MM.1S (cell line): ENCODE measurements at regions not wholly inside any gene's neighbourhood (a gene's known extent, or its start where the extent isn't known, plus 50 kb on each side); places are given as distances from the start of the nearest gene placed in this dataset.

Experiments used
- EZH2 ChIP-seq: fragments of 300-600 bp; sonication (generic); optimal IDR thresholded peaks from 2 replicates; pipeline ENCODE3; 2017; ENCODE audit warnings: low read depth, mild to moderate bottlenecking, antibody characterized with exemption, low read length, mixed read lengths
- TF ChIP-seq, protein P1 (sequence below): fragments of 300-600 bp; sonication (generic); IDR thresholded peaks from 2 replicates; pipeline ENCODE4 v1.5.1; 2016; ENCODE audit warnings: antibody characterized with exemption, low read length, mixed read lengths

DNA sequence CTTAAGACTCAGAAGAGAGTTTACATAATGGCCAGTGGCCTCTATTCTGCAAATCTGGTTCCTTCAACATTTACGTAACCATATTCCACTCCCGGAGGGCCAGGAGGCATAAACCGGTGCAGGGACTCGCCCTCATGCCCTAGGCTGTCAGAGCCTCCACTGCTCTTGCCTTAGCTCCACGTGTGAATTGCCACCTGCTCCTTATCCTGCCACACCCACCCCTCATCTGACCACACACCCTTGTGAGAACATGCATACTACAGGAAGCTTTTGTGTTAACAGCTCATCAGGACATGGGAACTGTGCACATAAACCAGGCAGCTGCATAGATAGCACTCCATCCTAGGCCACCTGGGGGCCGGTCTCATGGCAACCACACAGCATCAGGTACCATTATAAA, 146.7 kb upstream of the PFKP start:
- TF ChIP-seq, protein P1, sequence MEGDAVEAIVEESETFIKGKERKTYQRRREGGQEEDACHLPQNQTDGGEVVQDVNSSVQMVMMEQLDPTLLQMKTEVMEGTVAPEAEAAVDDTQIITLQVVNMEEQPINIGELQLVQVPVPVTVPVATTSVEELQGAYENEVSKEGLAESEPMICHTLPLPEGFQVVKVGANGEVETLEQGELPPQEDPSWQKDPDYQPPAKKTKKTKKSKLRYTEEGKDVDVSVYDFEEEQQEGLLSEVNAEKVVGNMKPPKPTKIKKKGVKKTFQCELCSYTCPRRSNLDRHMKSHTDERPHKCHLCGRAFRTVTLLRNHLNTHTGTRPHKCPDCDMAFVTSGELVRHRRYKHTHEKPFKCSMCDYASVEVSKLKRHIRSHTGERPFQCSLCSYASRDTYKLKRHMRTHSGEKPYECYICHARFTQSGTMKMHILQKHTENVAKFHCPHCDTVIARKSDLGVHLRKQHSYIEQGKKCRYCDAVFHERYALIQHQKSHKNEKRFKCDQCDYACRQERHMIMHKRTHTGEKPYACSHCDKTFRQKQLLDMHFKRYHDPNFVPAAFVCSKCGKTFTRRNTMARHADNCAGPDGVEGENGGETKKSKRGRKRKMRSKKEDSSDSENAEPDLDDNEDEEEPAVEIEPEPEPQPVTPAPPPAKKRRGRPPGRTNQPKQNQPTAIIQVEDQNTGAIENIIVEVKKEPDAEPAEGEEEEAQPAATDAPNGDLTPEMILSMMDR = no peak
- no peak for TF ChIP-seq EZH2
